ENCODE measurements at regions not wholly inside any gene's neighbourhood (a gene's known extent, or its start where the extent isn't known, plus 50 kb on each side); places are given as distances from the start of the nearest gene placed in this dataset.

DNA sequence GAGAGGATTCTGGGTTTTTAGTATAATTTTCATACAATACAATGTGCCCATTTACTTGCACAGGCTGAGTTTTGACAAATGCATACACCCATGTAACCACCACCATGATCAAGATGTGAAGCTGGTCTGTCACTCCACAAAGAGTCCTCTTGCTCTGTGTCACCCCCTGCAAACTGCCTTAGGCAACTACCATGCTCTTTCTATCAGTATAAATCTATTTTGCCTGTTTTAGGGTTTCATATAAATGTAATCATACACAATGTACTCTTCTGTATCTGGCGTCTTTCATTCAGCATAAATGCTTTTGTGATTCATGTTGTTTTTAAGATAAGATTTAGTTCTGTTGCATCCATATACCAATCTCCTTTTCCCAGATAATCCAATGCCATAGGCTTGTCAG lies 181.9 kb upstream of the KCNG1 start:
- TF ChIP-seq, protein P1, sequence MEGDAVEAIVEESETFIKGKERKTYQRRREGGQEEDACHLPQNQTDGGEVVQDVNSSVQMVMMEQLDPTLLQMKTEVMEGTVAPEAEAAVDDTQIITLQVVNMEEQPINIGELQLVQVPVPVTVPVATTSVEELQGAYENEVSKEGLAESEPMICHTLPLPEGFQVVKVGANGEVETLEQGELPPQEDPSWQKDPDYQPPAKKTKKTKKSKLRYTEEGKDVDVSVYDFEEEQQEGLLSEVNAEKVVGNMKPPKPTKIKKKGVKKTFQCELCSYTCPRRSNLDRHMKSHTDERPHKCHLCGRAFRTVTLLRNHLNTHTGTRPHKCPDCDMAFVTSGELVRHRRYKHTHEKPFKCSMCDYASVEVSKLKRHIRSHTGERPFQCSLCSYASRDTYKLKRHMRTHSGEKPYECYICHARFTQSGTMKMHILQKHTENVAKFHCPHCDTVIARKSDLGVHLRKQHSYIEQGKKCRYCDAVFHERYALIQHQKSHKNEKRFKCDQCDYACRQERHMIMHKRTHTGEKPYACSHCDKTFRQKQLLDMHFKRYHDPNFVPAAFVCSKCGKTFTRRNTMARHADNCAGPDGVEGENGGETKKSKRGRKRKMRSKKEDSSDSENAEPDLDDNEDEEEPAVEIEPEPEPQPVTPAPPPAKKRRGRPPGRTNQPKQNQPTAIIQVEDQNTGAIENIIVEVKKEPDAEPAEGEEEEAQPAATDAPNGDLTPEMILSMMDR (conservative IDR thresholded peaks at IDR 0.05; ENCODE audit: low read depth, low read length) = no peak
- no peak for DNase-seq (ENCODE audit: low read depth)
- no peak overlapping the region for H3K4me3 ChIP-seq (ENCODE audit: low read depth, low read length)

DNA sequence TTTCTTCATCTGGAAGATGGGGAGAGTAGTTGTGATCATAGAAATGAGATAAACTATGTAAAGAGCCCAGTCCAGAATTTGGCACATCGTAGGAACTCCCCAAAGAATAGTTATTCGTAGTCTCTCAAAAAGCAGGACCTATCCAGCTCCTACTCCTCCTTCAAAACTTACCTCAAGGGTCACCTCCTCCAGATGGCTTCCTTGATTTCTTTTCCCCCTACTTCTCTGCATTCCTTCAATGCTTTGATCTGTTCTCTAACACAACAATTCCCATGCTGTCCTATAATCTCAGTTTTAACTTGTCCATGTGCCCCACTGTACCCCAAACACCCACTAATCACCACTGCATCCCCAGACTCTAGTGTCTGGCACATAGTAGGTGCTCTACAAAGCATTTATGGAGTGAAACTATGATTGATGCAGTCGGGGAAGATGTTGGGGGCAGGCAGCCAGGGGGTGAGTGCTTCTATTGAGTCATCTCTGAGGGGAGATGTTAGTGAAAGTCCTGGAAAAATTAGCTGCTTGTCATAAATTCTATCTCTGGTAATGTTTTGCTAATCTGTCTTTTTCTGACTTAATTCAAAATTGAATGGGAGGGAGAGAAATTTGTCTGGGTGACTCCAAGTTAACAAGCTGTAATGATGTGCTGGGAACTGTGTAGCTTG lies 181.3 kb upstream of the KCNG1 start:
- TF ChIP-seq, protein P1 (conservative IDR thresholded peaks at IDR 0.05; ENCODE audit: low read depth, low read length) = no peak

DNA sequence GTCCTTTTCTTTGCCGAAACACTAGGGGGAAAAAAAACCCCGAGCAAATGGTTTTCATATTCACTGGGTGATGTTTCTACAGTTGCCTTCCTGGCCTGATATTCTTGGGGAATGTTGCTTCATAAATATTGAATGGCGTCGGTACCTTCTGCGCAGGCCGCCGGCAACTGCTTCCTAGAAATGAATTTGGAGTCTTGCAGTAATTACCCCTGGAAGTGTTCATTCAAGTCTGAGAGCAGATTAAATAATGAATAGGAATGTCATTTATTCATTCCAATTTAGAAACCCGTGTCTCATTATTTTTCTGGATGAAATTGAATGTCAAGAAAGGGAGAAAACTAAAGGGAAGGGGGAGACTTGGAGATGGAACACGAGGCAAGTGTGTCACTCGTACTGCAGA lies 179.4 kb upstream of the KCNG1 start:
- TF ChIP-seq, protein P1 (conservative IDR thresholded peaks at IDR 0.05; ENCODE audit: low read depth, low read length) = no peak
- H3K4me3 ChIP-seq (ENCODE audit: low read depth, low read length) = no peak overlapping the region
- no peak for DNase-seq (ENCODE audit: low read depth)

More for the DNA sequence above, 181.3 kb upstream of the KCNG1 start:
- no peak overlapping the region for H3K4me3 ChIP-seq (ENCODE audit: low read depth, low read length)
- DNase-seq (ENCODE audit: low read depth) = no peak

DNA sequence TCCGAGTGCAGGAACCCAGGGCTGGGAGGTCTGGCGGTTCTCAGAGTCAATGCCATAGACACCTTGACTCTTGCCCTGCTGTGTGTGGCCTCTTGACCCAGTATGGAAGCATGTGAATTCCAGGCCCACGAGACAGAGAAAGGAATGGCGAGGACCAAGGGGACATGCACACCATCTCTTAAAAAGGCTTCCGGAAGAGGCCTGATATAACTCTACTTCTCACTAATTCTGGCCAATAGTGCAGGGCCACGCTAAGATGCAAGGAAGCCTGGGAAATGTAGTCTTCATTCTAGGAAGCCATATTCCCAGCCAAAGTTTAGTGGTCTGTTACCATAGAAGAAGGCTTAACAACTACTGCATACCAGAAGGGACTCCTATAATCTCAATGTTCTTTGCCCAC lies 177.0 kb upstream of the KCNG1 start:
- no peak for DNase-seq (ENCODE audit: low read depth)
- TF ChIP-seq, protein P1 (conservative IDR thresholded peaks at IDR 0.05; ENCODE audit: low read depth, low read length) = no peak
- H3K4me3 ChIP-seq (ENCODE audit: low read depth, low read length) = no peak overlapping the region

DNA sequence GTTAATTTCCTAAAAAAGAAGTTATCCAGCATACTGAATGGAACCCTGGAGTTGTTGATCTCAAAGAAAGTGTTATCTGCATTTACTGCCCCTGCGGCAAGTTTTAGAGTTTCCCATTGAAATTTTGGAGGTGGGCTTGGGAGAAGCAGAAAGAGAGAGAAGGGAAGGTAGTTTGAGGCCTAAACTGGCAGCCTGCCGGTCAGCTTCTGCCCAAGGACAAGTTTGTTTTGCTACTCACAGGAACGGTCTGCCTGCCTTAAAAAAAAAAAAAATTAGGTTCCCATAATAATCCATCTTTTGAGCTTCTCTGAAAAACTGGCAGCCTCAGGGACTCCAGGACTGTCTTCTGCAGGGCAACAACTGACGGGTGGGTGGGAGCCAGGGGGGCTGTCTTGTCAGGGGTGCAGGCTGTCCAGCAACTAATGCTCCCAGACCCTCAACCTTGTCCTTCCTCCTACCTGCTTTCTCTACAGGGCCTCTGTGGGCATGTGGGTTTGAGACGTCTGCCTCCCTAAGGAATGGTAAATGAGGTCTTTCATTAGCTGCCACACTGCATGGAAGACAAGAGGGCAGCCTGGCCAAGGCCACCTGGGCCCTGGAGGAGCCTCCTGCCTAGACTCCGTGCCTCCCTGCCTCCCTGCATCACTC lies 176.1 kb upstream of the KCNG1 start:
- DNase-seq (ENCODE audit: low read depth) = no peak
- H3K4me3 ChIP-seq (ENCODE audit: low read depth, low read length) = no peak overlapping the region
- TF ChIP-seq, protein P1 (conservative IDR thresholded peaks at IDR 0.05; ENCODE audit: low read depth, low read length) = no peak

GRCh38 chr20:51198238-51198637 lies 175.3 kb upstream of the KCNG1 start:
- TF ChIP-seq, protein P1 (conservative IDR thresholded peaks at IDR 0.05; ENCODE audit: low read depth, low read length) = no peak
- DNase-seq (ENCODE audit: low read depth) = no peak
- H3K4me3 ChIP-seq (ENCODE audit: low read depth, low read length) = no peak overlapping the region

Measured in epithelial cell of proximal tubule (primary cell).